GM23248 (cell line): ENCODE measurements at regions not wholly inside any gene's neighbourhood (a gene's known extent, or its start where the extent isn't known, plus 50 kb on each side); places are given as distances from the start of the nearest gene placed in this dataset.
A peak's percentile ranks its signal among the peaks of the same experiment; 100 is the strongest.

ENCODE experiments used
- DNase-seq: peaks from one replicate; pipeline ENCODE4 v3.0.0-alpha.2; 2015
- H2AFZ ChIP-seq: fragments of 200-600 bp; sonication (generic); 2 replicates; pipeline ENCODE4 v1.6.1; 2016; ENCODE audit warnings: antibody characterized with exemption
- H3F3A ChIP-seq: fragments of 200-600 bp; sonication (generic); 2 replicates; pipeline ENCODE4 v1.6.1; 2016; ENCODE audit warnings: mild to moderate bottlenecking, antibody characterized with exemption, mixed run types; ENCODE audit not compliant: insufficient read depth
- H3K27ac ChIP-seq: fragments of 200-600 bp; sonication (generic); 2 replicates; pipeline ENCODE4 v1.5.1; 2016; ENCODE audit warnings: mild to moderate bottlenecking
- H3K27me3 ChIP-seq: fragments of 200-600 bp; sonication (generic); replicated peaks from 2 replicates; pipeline ENCODE4 v1.6.1; 2016; ENCODE audit warnings: mild to moderate bottlenecking; ENCODE audit not compliant: insufficient read depth
- H3K36me3 ChIP-seq: fragments of 200-600 bp; sonication (generic); 2 replicates; pipeline ENCODE4 v1.6.1; 2016; ENCODE audit warnings: low read depth, mild to moderate bottlenecking
- H3K4me1 ChIP-seq: fragments of 200-600 bp; sonication (generic); 2 replicates; pipeline ENCODE4 v1.6.1; 2016; ENCODE audit warnings: mild to moderate bottlenecking; ENCODE audit not compliant: insufficient read depth
- H3K4me2 ChIP-seq: fragments of 200-600 bp; sonication (generic); one replicate; pipeline ENCODE4 v1.6.1; 2016; ENCODE audit warnings: mild to moderate bottlenecking; ENCODE audit not compliant: unreplicated experiment
- H3K4me3 ChIP-seq: fragments of 200-600 bp; sonication (generic); 2 replicates; pipeline ENCODE4 v1.5.1; 2016; ENCODE audit warnings: mild to moderate bottlenecking
- H3K79me2 ChIP-seq: fragments of 200-600 bp; sonication (generic); 2 replicates; pipeline ENCODE4 v1.6.1; 2016; ENCODE audit warnings: mild to moderate bottlenecking; ENCODE audit not compliant: insufficient read depth
- H3K9ac ChIP-seq: fragments of 200-600 bp; sonication (generic); 2 replicates; pipeline ENCODE4 v1.6.1; 2016; ENCODE audit warnings: mild to moderate bottlenecking
- H3K9me2 ChIP-seq: fragments of 200-600 bp; sonication (generic); 2 replicates; pipeline ENCODE4 v1.6.1; 2016; ENCODE audit warnings: mixed run types, mild to moderate bottlenecking, moderate library complexity; ENCODE audit not compliant: insufficient read depth
- H3K9me3 ChIP-seq: fragments of 200-600 bp; sonication (generic); one replicate; pipeline ENCODE4 v1.6.1; 2017; ENCODE audit warnings: low read depth
- H4K20me1 ChIP-seq: fragments of 200-600 bp; sonication (generic); 2 replicates; pipeline ENCODE4 v1.6.0; 2016; ENCODE audit not compliant: insufficient read depth
- EZH2 ChIP-seq: fragments of 200-600 bp; sonication (generic); IDR thresholded peaks from 2 replicates; pipeline ENCODE4 v1.6.1; 2018; ENCODE audit warnings: antibody characterized with exemption, mild to moderate bottlenecking; ENCODE audit not compliant: insufficient read depth, poor library complexity, severe bottlenecking
- EZH2phosphoT487 ChIP-seq: fragments of 200-600 bp; sonication (generic); IDR thresholded peaks from 2 replicates; pipeline ENCODE4 v1.6.1; 2018; ENCODE audit warnings: antibody characterized with exemption, moderate library complexity, mild to moderate bottlenecking, low read depth; ENCODE audit not compliant: insufficient read depth
- WGBS, 2 experiments: methylation state at CpG; one replicate each; pipeline ENCODE4 v1.1.6; 2015 to 2017; ENCODE audit warnings: low lambda C conversion rate in 2 of 2, low coverage in 1 of 2; ENCODE audit errors: missing lambda C conversion rate in 2 of 2; 5-methylcytosine and 5-hydroxymethylcytosine counted together
- in situ Hi-C: fragments of 300-500 bp; cut with MboI; formaldehyde crosslinking; loops from 2 replicates; pipeline ENCODE4 v1.15.0; 2020

- no peaks in the 10 kb centered on the region for H3K27me3 ChIP-seq
- H3F3A ChIP-seq: peaks cover 9% of the 10 kb centered on the region
- no peaks in the 10 kb centered on the region for H3K36me3 ChIP-seq
- no peak for TF ChIP-seq EZH2phosphoT487
- no peak for TF ChIP-seq EZH2
- no peak overlapping the region for H3K4me2 ChIP-seq
- H3K27ac ChIP-seq: no peak overlapping the region
- 94 to 100% methylated on average over 2 of the region's 2 CpGs for WGBS, 2 experiments
- no peak overlapping the region for H3K9ac ChIP-seq
- peaks cover 13% of the 10 kb centered on the region for H3K4me1 ChIP-seq
- H3K79me2 ChIP-seq: no peaks in the 10 kb centered on the region
- H3K4me3 ChIP-seq: no peak overlapping the region
- no peak for DNase-seq
- H4K20me1 ChIP-seq: no peaks in the 10 kb centered on the region
- in situ Hi-C loops: no loop called here
- H3K9me2 ChIP-seq: no peaks in the 10 kb centered on the region
- no peaks in the 10 kb centered on the region for H3K9me3 ChIP-seq
- no peak overlapping the region for H2AFZ ChIP-seq
These were observed 264.3 kb upstream of the ZPLD1 start for GRCh38 chr3:102170545-102170944.

GRCh38 chr3:102174312-102174712 lies 260.5 kb upstream of the ZPLD1 start:
- H3K4me2 ChIP-seq: no peak overlapping the region
- no peak overlapping the region for H3K27ac ChIP-seq

GRCh38 chr3:102174832-102175374 lies 259.9 kb upstream of the ZPLD1 start:
- DNase-seq: no peak
- Histone ChIP-seq H3K36me3 (no peaks in the 10 kb centered on the region), H4K20me1 (no peaks in the 10 kb centered on the region), H3F3A (peaks cover 13% of the 10 kb centered on the region), H3K9me2 (no peaks in the 10 kb centered on the region; the same call in 1 of the 2 replicates), H3K4me3 (no peak overlapping the region), H2AFZ (0 out of 2 replicates have a peak overlapping the region, but pooled peaks have one; percentile 10), H3K79me2 (no peaks in the 10 kb centered on the region), H3K4me1 (peaks cover 25% of the 10 kb centered on the region), H3K9me3 (no peaks in the 10 kb centered on the region), H3K27ac (no peak overlapping the region), H3K27me3 (no peaks in the 10 kb centered on the region), H3K9ac (no peak overlapping the region), H3K4me2 (no peak overlapping the region)
- TF ChIP-seq EZH2phosphoT487 (no peak), EZH2 (no peak)
- 41 to 49% methylated on average over 1 of the region's 1 CpG for WGBS, 2 experiments
- in situ Hi-C loops: no loop called here

More at GRCh38 chr3:102174312-102174712, 260.5 kb upstream of the ZPLD1 start:
- H3K36me3 ChIP-seq: no peaks in the 10 kb centered on the region
- no peaks in the 10 kb centered on the region for H4K20me1 ChIP-seq
- no peaks in the 10 kb centered on the region for H3K27me3 ChIP-seq
- in situ Hi-C loops: no loop called here
- no peaks in the 10 kb centered on the region; the same call in 1 of the 2 replicates for H3K9me2 ChIP-seq
- H3F3A ChIP-seq: peaks cover 7% of the 10 kb centered on the region
- H3K4me1 ChIP-seq: peaks cover 19% of the 10 kb centered on the region
- H3K9ac ChIP-seq: no peak overlapping the region
- TF ChIP-seq EZH2 (no peak), EZH2phosphoT487 (no peak)
- no peaks in the 10 kb centered on the region for H3K79me2 ChIP-seq
- H2AFZ ChIP-seq: 0 out of 2 replicates have a peak overlapping the region, but pooled peaks have one; percentile 10
- no peaks in the 10 kb centered on the region for H3K9me3 ChIP-seq
- 68 to 69% methylated on average over 3 of the region's 3 CpGs for WGBS, 2 experiments
- DNase-seq: peak; percentile 36
- H3K4me3 ChIP-seq: no peak overlapping the region

- no peaks in the 10 kb centered on the region for H3K36me3 ChIP-seq
- H3K9me3 ChIP-seq: no peaks in the 10 kb centered on the region
- no peak for TF ChIP-seq EZH2phosphoT487
- no peak for TF ChIP-seq EZH2
- no peaks in the 10 kb centered on the region for H3K79me2 ChIP-seq
- H3F3A ChIP-seq: peaks cover 28% of the 10 kb centered on the region
- H3K4me3 ChIP-seq: no peak overlapping the region
- H3K4me2 ChIP-seq: no peak overlapping the region
- H3K9me2 ChIP-seq: no peaks in the 10 kb centered on the region; the same call in 1 of the 2 replicates
- in situ Hi-C loops: no loop called here
- no peaks in the 10 kb centered on the region for H3K27me3 ChIP-seq
- no peak overlapping the region for H3K9ac ChIP-seq
- no peak for DNase-seq
- no peak overlapping the region for H2AFZ ChIP-seq
- peaks cover 38% of the 10 kb centered on the region for H3K4me1 ChIP-seq
- WGBS, 2 experiments: 52 to 57% methylated on average over 5 of the region's 5 CpGs
- no peak overlapping the region for H3K27ac ChIP-seq
- H4K20me1 ChIP-seq: no peaks in the 10 kb centered on the region
These were observed 258.3 kb upstream of the ZPLD1 start for GRCh38 chr3:102176333-102177050.
